WTC11 (cell line): ENCODE measurements at regions not wholly inside any gene's neighbourhood (a gene's known extent, or its start where the extent isn't known, plus 50 kb on each side); places are given as distances from the start of the nearest gene placed in this dataset.

Source experiments
- ATAC-seq: fragments of 200-7000 bp; cut with Tn5 transposase; 2 replicates; pipeline ENCODE4 v1.10.0; 2021; ENCODE audit warnings: mild to moderate bottlenecking, moderate library complexity
- CTCF ChIA-PET: fragments of 300-600 bp; sonication (Branson Sonifier 250); formaldehyde crosslinking; loops from one replicate; lab custom pipeline; 2021; ENCODE audit warnings: antibody characterized with exemption; lab: Charles Lee
- POLR2A ChIA-PET: fragments of 350-600 bp; sonication (Branson Sonifier 250); formaldehyde crosslinking; loops from one replicate; lab custom pipeline; 2021; ENCODE audit warnings: antibody characterized with exemption; lab: Charles Lee
- DNase-seq: peaks from one replicate; pipeline ENCODE4 v3.0.0; 2021; ENCODE audit warnings: low spot score
- H3K27ac Mint-ChIP-seq: 2 replicates; pipeline ENCODE4 v1.8.0; 2021; ENCODE audit warnings: mixed read lengths
- H3K27me3 Mint-ChIP-seq: 2 replicates; pipeline ENCODE4 v1.8.0; 2021; ENCODE audit warnings: low read depth, mild to moderate bottlenecking, moderate library complexity, mixed read lengths
- H3K36me3 Mint-ChIP-seq: 2 replicates; pipeline ENCODE4 v1.8.0; 2021; ENCODE audit warnings: mixed read lengths
- H3K4me1 Mint-ChIP-seq: 2 replicates; pipeline ENCODE4 v1.8.0; 2022; ENCODE audit warnings: mixed read lengths
- H3K4me3 Mint-ChIP-seq: 2 replicates; pipeline ENCODE4 v1.8.0; 2021; ENCODE audit warnings: mild to moderate bottlenecking, moderate library complexity, mixed read lengths
- H3K9me3 Mint-ChIP-seq: 2 replicates; pipeline ENCODE4 v1.8.0; 2021; ENCODE audit warnings: mixed read lengths
- ATF3 ChIP-seq: sonication (generic); formaldehyde crosslinking; conservative IDR thresholded peaks from 2 replicates; pipeline ENCODE4 v1.8.1; 2022; ENCODE audit warnings: mild to moderate bottlenecking, missing genetic modification reagents
- CDX4 ChIP-seq: fragments of 250-450 bp; sonication (Bioruptor Pico); IDR thresholded peaks from 2 replicates; pipeline ENCODE4 v1.9.0; 2021; ENCODE audit warnings: moderate library complexity, mild to moderate bottlenecking, inconsistent platforms, borderline replicate concordance
- CTCF ChIP-seq: fragments of 200-600 bp; IDR thresholded peaks from 2 replicates; pipeline ENCODE4 v1.8.0; 2022; ENCODE audit warnings: antibody characterized with exemption
- ELF4 ChIP-seq: sonication (generic); formaldehyde crosslinking; IDR thresholded peaks from 2 replicates; pipeline ENCODE4 v1.8.1; 2022; ENCODE audit warnings: low read depth, mild to moderate bottlenecking, moderate library complexity, missing genetic modification reagents
- EMX1 ChIP-seq: fragments of 250-450 bp; sonication (Bioruptor Pico); IDR thresholded peaks from 2 replicates; pipeline ENCODE4 v1.8.0; 2021; ENCODE audit warnings: mild to moderate bottlenecking
- ETV6 ChIP-seq: sonication (generic); formaldehyde crosslinking; IDR thresholded peaks from 2 replicates; pipeline ENCODE4 v1.8.1; 2022; ENCODE audit warnings: mild to moderate bottlenecking, missing genetic modification reagents
- FOXJ3 ChIP-seq: sonication (generic); formaldehyde crosslinking; IDR thresholded peaks from 2 replicates; pipeline ENCODE4 v1.9.0; 2021; ENCODE audit warnings: missing genetic modification reagents, mild to moderate bottlenecking, borderline replicate concordance
- GABPB1 ChIP-seq: sonication (generic); formaldehyde crosslinking; IDR thresholded peaks from 2 replicates; pipeline ENCODE4 v1.8.1; 2023; ENCODE audit warnings: mild to moderate bottlenecking, missing genetic modification reagents
- JUN ChIP-seq: sonication (generic); formaldehyde crosslinking; IDR thresholded peaks from 2 replicates; pipeline ENCODE4 v1.8.0; 2023; ENCODE audit warnings: mild to moderate bottlenecking, missing genetic modification reagents
- NFATC4 ChIP-seq: fragments of 250-450 bp; sonication (Bioruptor Pico); IDR thresholded peaks from 2 replicates; pipeline ENCODE4 v1.9.0; 2021; ENCODE audit warnings: mild to moderate bottlenecking
- NFYB ChIP-seq: sonication (generic); formaldehyde crosslinking; conservative IDR thresholded peaks from 2 replicates; pipeline ENCODE4 v1.8.0; 2022; ENCODE audit warnings: low read depth, missing genetic modification reagents
- NR2C2 ChIP-seq: sonication (generic); formaldehyde crosslinking; IDR thresholded peaks from 2 replicates; pipeline ENCODE4 v1.8.0; 2022; ENCODE audit warnings: mild to moderate bottlenecking, missing genetic modification reagents
- STAT6 ChIP-seq: sonication (generic); formaldehyde crosslinking; conservative IDR thresholded peaks from 2 replicates; pipeline ENCODE4 v1.8.1; 2023; ENCODE audit warnings: mild to moderate bottlenecking, low read depth, missing genetic modification reagents, moderate library complexity
- ZNF219 ChIP-seq: sonication (generic); formaldehyde crosslinking; IDR thresholded peaks from 2 replicates; pipeline ENCODE4 v1.8.0; 2023; ENCODE audit warnings: missing genetic modification reagents, mild to moderate bottlenecking, borderline replicate concordance
- ZNF263 ChIP-seq: sonication (generic); formaldehyde crosslinking; IDR thresholded peaks from 2 replicates; pipeline ENCODE4 v1.8.1; 2022; ENCODE audit warnings: low read depth, mild to moderate bottlenecking, moderate library complexity, missing genetic modification reagents

DNA sequence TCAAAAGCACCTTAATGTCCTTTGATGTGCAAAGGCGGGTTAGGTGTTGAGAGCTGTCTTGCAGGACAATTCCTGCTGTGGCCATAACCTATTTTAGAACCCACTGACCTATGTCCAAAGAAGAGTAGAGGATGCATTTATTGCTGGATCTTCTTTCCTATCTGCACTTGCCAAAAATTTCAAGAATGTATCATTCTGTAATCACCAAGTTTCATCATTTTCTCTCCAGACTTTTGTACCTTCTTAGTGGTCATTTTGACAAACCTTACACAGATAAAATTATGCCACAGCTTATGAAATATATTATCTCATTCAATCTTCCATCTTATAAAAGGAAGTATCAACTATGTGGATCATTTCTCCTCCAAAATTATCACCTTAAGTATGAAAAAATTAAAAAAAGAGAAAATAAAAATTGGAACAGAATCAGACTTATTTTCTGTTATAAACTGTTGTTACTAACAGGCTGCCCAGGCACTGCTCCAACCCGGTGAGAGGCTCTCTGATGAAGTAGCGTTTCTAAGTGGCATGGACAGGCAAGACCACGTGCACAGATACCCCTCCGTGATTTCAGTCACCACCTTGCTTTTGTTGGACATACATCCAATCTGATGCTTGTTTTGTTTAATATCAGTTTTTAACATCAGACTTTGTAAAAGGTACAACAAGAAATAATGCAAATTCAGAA is 559.9 kb upstream of the ID2 start (continued):
- TF ChIP-seq ETV6 (no peak), FOXJ3 (CRISPR knock-in tag) (no peak), GABPB1 (CRISPR knock-in tag) (no peak), STAT6 (CRISPR knock-in tag) (no peak), CTCF (no peak), ELF4 (CRISPR knock-in tag) (no peak)

DNA sequence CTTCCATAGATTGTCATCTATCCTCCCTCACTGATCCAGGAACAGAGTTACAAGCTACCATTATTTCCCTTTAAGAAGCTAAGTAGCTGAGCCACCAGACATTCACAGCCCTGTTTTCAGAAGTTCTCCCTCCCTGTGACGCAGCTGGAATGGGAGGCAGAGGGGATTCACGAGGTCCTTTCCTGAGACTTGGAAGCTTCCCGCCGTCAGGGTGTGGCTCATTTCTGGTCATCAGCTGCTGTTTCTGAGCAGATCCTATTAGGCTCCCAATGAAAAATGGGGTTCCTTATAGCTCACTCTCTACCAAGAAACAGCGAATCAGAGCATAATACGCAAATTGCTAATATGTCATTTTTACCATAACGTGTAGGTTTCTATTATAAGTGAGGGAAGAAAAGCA is 559.3 kb upstream of the ID2 start:
- POLR2A ChIA-PET, result no interaction called here
- no peak for ATAC-seq
- H3K4me1 Mint-ChIP-seq, result peaks cover 20% of the 10 kb centered on the region
- H3K27me3 Mint-ChIP-seq, result peaks cover 4% of the 10 kb centered on the region; the same call in 1 of the 2 replicates
- H3K36me3 Mint-ChIP-seq, result 0 out of 2 replicates have a peak, but pooled peaks cover under 1% of the 10 kb centered on the region
- CTCF ChIA-PET, result interaction anchor here (1.6 kb wide), 1 partner anchor 11 kb away, joined by 4 read pairs; no protein-coding TSS in a partner anchor
- H3K9me3 Mint-ChIP-seq, result no peaks in the 10 kb centered on the region
- no peak for TF ChIP-seq ATF3
- TF ChIP-seq CTCF, result no peak
- no peak for TF ChIP-seq ELF4 (CRISPR knock-in tag)
- no peak for TF ChIP-seq EMX1 (CRISPR knock-in tag)
- no peak for TF ChIP-seq NFATC4 (CRISPR knock-in tag)
- no peak for TF ChIP-seq NR2C2
- no peak overlapping the region for H3K27ac Mint-ChIP-seq
- no peak for DNase-seq
- no peak overlapping the region for H3K4me3 Mint-ChIP-seq

- no peak for ATAC-seq
- H3K27ac Mint-ChIP-seq, result no peak overlapping the region
- ChIA-PET POLR2A (no interaction called here), CTCF (no interaction called here)
- TF ChIP-seq JUN (CRISPR knock-in tag), result no peak
- TF ChIP-seq ZNF219, result no peak
- no peak for TF ChIP-seq CDX4 (CRISPR knock-in tag)
- peak; percentile 27; the same call in 1 of the 2 replicates for TF ChIP-seq ZNF263 (CRISPR knock-in tag)
- TF ChIP-seq NFYB (CRISPR knock-in tag), result no peak
- H3K4me3 Mint-ChIP-seq, result no peak overlapping the region
- no peaks in the 10 kb centered on the region for H3K9me3 Mint-ChIP-seq
- no peak for DNase-seq
- H3K36me3 Mint-ChIP-seq, result 0 out of 2 replicates have a peak, but pooled peaks cover 3% of the 10 kb centered on the region
- H3K4me1 Mint-ChIP-seq, result peaks cover 18% of the 10 kb centered on the region
- peaks cover 4% of the 10 kb centered on the region; the same call in 1 of the 2 replicates for H3K27me3 Mint-ChIP-seq
Measured at GRCh38 chr2:8123464-8123863, 558.4 kb upstream of the ID2 start.
